Stimulated activated CD8-positive, alpha-beta memory T cell treated with anti-CD3 and anti-CD28 coated beads, Interleukin-4, amount 100 ng/mL, for 24 hours (primary cell): ENCODE measurements at regions not wholly inside any gene's neighbourhood (a gene's known extent, or its start where the extent isn't known, plus 50 kb on each side); places are given as distances from the start of the nearest gene placed in this dataset.

Source experiments
- DNase-seq: peaks from one replicate; pipeline ENCODE4 v3.0.0-alpha.2; 2020; ENCODE audit warnings: low read depth

DNA sequence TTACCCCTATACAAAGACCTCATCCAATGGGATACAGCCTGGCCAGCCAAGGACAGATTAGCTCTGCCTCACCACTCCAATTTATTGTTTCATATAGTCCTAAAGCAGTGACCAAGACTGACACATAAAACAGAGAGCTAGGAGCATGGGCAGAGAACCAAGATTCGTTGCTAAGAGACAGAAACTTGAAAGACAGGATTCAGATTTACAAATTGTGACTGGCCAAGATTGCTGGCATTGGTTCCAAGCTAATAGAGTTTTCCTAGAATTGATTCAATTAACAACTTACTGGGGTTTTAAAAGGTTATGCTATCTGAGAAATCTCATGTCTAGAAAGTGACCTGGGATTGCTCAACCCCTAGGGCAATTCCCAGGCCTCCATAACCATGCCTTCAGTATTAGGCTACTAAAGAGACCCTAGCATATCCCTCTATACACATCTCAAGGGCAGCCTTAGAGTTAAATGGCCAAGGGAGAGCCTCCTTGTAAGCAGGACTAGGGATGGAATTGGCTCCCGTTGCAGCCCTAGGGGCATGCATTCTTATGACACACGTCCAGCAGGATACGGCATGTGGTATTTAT lies 75.6 kb downstream of the ICOS start:
- DNase-seq: no peak

DNA sequence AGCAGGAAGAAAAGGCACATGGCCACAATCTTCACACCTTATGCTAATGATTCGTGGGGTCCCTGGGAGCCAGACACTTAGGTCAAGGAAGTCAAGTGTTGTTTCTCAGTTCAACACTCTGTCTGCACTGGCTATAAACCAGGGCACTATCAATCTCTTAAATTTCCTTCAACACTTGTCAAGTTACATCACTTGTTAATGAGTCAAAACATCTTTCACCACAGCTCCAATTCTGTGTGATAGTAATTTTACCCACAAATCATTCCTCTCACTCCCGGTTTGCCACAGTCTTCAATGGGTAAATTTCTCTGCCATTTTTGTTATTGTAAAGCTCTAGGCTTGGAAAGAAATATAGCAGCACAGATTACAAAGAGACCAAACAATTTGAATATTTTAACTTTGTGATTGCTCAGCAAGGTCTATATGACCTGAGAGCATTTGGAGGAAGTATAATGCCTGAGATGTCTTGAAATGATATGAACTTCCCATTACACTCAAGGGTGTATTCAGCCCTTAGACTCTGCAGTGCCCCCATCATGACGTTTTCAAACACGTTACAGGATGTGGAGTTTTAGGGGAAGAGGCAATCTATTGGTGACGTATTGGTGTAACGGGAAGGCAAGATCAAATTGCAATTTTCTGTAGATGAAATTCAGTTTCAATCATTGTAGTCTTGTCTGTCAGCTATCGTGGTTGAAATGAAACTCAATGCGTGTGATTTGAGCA lies 78.7 kb downstream of the ICOS start:
- no peak for DNase-seq

DNA sequence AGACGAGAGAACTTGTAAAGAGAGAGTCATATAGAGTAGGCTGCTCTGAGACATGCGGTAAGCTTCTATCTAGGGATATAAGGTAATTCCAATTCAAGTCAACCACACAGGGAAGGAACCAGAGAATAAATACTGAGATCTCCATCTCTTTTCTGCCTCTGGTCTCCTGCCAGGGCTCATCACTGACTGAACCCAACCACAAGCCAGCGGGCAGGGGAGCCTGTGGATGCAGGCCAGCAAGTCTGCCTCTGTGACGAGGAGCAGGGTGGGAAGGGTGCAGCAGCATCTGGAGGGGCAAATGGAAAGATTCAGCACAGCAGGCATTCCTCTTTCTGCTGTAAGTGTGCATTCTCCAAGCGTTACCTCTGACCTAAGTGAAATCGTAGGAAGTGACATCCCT lies 82.2 kb downstream of the ICOS start:
- no peak for DNase-seq

DNA sequence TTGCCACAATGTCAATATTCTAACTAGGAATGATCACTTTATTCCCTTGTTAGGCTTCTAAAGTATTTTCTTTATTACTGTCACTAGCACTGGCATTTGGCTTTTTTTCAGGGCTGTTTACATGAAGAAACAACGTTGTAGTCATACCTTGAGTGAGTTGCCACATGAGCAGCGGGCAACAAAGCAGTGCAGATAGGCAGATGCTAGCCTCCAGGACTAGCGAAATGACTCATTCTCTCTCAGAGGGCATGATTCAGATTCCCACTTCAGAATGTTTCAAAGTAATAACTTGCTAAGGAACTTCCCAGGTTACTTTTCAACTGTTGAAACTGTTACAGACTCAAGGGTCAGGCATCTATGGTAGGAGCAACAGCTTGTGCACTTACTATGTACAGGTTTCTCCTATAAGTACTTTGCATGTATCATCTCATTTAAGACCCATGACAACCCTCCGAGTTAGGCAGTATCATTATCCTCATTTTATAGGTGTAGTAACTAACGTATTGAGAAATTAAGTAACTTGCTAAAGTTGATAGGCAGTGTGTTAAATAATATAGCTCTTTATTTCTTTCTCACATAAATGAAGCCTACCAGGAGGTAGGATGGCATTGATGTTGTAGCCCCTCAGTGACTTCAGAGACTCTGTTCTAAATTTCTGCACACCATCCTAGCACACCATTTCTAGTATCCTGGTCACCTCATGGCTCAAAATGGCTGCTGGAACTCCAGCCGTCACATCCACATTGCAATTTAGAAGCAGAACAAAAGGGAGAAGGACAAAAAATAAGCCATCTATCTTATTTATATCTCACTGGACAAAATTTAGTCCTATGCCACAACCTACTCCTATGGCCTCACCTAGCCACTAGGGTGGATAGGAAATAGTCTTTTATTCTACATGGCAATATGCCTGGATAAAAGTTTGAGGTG lies 83.3 kb downstream of the ICOS start:
- DNase-seq: peak; percentile 18

DNA sequence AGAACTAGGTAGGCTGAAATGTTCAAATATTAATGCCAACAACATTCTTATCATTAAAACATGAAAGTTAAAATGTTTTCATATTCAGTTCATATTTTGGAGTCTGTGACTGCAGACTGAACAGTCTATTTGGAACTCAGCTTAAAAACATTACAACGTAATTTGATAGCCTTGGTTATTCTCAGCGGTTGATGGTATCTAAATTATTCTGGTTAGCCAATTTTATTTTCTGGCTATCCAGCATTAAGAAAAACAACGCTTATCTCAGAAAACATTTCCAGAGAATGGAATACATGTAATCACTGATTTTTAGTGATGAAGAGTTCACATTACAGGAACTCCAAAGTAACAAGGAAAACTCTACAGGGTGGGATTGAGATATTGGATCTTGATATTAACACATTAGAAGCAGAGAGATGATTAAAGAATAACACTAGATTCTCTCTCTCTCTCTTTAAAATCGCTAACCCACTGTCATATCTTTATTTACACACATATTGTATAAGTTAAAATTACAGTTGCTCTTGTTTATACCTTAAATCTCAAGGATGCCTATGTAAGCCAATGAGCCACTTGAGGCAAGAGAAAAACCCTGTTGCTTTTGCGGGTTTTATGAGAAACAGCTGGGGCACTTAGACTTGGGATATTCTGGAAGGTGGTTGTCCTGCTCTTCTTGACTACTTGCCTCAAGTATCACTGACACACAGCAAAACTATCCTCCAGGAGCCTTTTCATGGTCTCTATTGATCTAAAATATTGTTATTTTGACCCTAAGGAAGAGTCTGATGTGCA lies 84.9 kb downstream of the ICOS start:
- DNase-seq: no peak

DNA sequence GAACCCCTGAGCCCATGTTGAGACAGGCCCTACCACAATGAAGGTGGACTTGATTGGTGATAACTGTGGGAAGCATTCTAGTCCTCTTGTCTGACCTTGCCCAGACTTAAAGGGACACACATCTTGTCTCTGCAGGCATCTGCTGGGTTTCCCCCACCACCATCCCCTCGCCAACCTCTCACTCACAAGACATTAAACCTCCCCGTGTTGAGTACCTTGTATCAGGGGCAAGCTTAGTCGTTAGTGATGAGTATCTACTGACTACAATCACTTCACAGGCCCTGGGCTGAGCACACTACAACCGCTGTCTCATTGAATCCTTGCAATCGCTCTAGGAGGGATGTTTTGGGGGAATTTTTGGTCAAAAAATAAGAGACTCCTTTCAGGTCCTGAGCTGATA lies 86.0 kb downstream of the ICOS start:
- no peak for DNase-seq

DNA sequence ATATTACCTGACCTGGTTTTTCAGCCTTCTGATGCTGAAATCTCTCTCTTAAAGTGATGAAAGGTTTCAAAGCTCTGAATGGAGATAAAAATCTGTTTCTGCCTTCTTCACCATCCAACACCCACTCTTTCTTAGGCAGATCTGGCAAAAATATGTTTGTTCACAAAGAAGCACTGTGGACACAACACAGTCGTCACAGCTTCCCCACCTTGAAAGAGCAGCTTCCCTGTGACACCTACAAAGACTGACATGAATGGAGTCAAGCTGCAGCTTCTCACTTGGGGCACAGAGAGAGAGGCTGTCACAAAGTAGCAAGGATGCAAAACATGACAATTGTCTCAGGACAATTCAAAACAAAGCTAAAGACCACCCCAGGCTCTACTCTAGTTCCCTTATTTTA lies 86.5 kb downstream of the ICOS start:
- DNase-seq: no peak

DNA sequence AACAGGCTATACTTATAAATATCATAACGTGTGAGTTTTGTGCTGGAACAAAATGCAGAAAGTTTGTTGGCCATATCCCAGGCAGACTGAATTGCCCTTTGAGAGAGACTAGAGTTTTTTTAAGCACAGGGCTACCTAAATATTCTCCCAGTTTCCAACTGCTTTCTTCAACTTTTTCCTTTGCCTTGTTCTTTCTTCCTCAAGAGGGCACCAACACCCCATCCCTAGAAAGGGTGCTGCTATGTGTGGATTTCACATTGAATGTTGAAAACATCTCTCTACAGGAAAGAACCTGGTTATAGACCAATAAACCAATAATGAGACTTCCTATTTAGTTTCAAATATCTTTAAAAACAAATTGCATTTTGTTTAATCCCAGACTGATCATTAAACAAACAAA lies 87.9 kb downstream of the ICOS start:
- DNase-seq: no peak

DNA sequence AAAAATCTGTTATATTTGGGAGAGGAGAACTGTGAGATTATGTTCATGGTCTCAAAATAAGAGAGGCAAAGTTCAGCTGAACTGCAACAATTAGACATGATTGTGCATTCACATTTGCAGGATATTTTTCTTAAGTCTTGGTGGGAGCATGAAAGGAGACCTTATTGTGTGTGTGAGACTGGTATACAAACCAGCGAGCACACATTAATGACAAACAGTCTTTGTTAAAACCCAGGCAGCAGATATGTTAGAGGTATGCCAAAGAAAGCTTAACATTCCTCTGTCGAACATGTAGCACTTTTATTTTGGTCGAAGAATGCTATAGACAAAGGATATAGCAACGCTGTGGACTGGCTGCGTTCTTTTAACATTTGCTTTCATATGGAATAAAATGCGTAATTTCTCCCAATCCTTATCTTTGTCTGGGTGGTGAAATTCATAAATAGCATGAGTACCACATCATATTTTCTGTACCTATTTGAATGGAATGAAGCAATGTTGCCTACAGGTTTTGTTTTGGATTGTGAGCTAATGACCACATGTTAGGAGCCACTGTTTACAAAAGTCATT lies 88.4 kb downstream of the ICOS start:
- no peak for DNase-seq

DNA sequence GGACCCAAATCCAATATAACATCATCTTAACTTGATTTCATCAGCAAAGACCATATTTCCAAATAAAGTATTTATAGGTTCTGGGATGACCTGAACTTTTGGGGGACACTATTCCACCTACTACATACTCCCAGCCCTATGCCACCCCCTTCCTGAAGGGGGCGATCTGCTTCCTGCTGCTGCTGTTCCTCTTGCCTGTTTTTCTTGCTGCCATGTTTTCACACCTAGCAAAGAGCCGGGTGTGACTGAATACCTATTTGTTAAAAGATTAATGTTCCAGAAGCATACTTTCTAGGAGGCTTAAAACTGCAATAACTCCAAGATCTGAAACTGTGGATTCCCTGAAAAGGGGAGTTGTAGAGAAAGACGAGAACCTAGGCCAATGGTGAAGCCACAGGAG lies 89.7 kb downstream of the ICOS start:
- no peak for DNase-seq

DNA sequence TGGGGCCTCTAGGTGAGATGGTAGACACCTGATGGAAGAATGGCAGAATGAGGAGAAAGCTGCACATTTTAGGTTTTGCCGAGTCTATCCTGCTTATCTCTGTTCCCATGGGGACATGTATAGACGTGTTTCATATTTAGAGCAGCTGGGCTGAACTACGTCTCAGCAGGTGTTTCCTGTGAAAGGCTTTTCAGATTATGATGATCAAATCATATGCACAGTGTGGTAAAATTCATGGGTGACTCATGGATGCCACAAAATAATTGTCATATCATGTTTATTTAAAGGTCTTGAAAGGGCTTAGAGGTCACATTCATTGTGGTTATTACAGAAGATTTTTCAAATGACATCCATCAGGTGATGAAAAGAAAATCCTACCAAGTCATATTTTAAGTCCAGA lies 90.5 kb downstream of the ICOS start:
- DNase-seq: no peak

DNA sequence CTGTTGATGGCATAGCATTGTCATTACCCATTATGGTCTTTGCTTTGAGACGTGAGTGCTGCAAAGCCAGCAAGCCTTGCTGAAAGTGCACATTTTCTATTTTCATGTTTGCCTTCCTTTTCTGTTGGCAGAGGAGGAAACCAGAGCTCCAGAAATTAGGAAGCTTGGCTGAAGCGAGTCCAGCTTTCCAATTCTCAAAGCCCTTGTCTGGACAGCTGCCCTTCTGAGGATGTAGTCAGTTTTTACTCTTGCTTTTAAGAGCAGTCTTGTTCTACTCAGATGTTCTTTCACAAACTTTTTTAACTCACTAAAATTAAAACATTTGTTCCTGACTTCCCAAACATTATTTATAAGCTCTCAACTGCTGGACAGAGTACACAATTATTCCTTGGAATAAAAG lies 93.8 kb downstream of the ICOS start:
- no peak for DNase-seq

DNA sequence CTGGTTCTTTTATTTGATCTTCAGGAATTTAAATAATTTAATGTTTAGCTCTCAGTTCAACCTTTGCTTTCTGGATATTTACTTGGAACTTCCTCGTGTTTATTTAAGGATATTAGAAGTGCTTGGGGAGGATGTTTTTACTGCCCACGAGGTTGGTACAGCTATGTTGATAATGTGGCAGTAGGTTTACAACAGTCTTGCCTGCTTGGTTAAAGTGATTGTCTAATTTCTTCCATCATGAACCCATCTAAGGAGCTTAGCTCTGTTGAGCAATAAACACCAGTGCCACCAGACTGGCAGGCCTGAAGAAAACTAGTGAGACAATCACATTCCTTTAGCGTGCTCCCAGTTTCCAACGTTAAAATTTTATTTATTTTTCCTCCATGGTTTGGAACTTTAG lies 94.5 kb downstream of the ICOS start:
- DNase-seq: no peak

DNA sequence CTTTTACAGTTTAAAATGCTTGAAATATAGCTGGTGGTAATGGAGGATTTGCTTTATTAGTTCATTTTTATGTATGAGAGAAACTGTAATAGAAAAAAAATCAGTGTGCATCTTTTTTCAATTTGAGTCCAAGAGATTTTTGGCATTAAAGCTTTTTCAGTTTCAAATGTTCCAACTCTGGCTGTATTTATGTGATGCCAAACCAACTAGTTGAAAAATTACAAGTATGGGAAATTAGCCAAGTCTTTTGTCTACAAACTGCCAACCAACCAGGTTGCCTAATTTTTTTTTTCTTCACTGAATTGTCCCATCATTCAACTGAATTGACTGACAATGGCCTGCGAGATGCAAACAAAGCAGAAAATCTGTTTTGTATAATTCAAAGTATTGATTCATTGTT lies 95.7 kb downstream of the ICOS start:
- no peak for DNase-seq

DNA sequence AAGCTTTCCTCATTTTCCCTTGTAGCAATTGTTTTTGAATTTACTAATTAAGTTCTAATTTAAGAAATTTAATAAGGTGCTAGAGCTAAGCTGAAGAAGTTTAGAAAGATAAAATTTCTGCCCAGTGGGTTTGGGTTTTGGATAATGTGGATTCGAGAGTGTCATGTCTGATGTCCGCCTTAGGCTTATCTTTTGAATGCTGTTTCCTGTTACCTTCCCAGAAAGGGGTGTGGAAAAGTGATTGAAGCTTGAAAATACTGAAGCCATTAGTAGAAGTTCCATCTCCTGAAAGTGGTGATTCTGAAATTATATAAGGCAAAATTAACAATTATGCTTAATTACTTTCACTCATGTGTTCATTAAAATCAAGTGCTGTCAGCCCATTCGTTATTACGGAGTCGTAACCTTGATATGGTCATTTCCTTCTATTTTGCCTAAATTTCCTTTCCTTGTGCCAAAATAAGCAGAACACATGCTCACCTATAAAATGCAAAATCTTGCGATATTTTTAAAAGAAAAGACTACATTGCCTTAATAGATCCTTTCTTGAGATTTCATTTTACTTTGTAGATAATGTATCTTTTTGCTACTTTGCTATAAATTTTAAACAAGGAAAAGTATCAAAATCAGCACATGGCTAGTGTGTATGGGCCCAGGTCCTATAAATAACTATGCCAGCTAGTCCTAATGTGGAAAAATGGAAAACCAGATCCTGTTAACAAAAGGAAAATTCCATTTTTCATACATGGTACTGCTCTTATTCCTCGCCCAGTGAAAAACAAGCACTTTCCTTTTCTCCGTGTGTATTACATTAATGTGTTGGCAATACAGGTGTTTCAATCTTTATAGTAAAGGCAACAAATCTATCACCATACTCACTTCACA lies 97.3 kb downstream of the ICOS start:
- no peak for DNase-seq

DNA sequence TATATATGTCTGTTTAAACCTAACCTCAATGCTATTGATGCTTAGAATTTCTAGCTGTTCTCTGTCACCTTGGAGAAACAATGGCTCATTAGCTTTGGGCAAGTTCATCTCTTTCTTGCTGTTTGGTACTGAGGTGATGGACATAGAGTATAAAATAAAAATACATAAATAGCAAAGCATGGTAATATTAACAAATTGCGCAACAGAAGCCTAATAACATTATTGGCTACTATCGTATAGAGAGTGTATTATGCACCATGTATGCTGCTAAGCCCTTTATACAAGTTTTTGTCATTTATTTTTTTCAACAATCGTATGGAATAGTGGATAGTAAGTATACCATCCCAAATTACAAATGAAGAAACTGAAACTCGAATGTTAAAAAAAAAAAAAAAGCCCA lies 100.1 kb downstream of the ICOS start:
- DNase-seq: no peak

DNA sequence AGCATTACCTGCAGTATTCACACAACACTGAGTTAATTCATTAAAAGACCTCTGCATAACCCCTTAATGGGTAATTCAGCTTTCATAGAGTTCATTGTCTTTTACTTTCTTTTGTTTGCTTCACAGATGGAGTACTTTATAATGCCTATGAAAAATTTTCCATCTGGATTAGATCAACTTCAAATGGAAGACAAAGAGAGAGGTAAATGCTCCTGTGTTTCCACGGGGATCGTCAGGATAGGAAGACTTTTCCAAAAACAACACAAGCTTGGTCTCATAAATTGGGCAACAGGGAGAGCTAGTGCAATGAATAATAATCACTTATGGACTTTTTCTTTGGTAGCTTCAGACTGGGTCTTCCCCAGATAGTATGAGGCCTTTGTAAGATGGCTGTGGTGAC lies 100.7 kb downstream of the ICOS start:
- DNase-seq: no peak

DNA sequence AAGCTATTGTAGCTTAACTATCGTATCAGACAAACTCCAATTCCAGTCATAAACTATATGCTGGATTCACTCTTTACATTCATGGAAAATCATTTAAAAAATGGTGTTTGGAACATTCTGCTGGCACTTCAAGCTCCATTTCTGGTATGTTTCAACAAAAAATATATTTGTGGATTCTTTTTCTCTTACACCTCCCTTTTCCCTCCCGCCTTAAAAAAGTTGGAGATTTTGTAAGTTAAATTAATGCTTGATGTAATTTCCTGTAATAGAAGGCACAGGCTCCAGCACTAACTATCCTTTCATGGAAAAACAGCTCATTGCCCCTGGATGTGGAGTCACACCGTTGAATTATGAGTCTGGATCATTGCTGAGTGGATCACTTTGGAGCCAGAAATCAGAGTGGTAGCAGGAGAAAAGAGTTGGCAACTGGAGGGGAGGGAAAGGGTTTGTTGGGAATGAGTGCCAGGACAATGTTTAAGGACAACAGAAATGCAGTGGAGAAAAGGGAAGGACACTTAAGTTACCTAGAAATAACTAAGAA lies 102.8 kb downstream of the ICOS start:
- no peak for DNase-seq

DNA sequence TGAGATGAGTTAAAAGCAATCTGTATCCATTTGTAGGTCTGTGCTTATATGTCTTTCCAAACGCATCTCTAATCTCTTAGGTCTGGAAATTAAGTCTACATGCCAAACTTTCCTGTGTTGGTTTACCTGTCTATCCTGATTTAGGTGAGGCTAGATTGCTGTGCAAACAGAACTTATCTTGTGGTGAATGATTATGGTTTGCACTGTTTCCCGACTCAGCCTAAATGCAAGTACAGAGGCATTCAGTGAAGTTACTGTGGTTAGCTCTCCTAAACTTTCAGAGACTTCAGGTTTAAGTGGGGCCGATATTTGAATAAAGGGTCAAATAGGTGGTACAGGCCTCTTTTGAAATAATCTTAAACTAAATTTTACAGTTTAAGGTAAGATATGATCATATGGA lies 103.5 kb downstream of the ICOS start:
- DNase-seq: no peak

DNA sequence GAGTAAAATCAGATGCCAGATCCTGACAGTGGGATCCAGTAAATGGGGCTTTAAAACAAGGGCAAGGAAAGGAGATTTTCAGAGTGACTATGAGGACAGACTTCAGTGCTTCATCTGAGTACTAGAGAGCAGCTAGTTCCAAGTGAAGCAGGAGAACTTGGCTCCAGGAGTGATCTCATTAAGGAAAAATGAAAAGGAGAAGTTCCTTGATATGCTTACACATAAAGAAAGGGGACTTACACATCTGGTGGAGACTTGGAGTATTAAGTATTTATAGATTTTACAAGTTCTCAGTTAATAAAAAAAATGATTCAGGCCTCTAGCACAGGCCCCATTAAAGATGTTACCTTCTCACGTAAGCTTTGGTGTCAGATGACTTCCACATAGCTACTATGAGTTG lies 105.8 kb downstream of the ICOS start:
- DNase-seq: no peak

DNA sequence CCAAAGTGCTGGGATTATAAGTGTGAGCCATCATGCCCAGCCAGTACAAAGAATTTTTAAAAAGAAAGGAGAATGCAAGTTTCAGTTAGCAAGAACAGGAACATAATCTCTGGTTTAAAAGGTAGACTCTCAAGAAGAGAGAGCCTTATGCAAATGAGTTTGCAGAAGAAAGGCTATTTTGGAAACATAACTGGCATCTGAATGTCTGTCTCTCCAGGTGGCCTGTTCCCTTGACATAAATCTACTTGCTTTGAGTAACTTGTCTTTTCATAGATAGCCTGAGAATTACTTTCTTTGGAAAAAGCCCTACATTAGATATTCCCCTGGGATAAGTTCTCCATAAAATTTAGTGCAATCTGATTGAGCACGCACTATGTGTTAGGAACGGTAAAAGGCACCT lies 109.6 kb downstream of the ICOS start:
- DNase-seq: no peak
